Osteocyte (in vitro differentiated cells): ENCODE measurements at regions not wholly inside any gene's neighbourhood (a gene's known extent, or its start where the extent isn't known, plus 50 kb on each side); places are given as distances from the start of the nearest gene placed in this dataset.

ENCODE experiments used
- DNase-seq: peaks from one replicate; pipeline ENCODE4 v3.0.0; 2021; ENCODE audit warnings: mixed read lengths; ENCODE audit not compliant: unreplicated experiment; ENCODE audit errors: extremely low spot score
- H3K27ac Mint-ChIP-seq: one replicate; pipeline ENCODE4 v1.8.0; 2021; ENCODE audit warnings: mild to moderate bottlenecking, mixed read lengths; ENCODE audit not compliant: unreplicated experiment
- H3K27me3 Mint-ChIP-seq: one replicate; pipeline ENCODE4 v1.8.0; 2021; ENCODE audit warnings: mixed read lengths; ENCODE audit not compliant: unreplicated experiment
- H3K36me3 Mint-ChIP-seq: one replicate; pipeline ENCODE4 v1.8.0; 2021; ENCODE audit warnings: mixed read lengths; ENCODE audit not compliant: unreplicated experiment
- H3K4me1 Mint-ChIP-seq: one replicate; pipeline ENCODE4 v1.8.0; 2021; ENCODE audit warnings: mixed read lengths; ENCODE audit not compliant: unreplicated experiment
- H3K4me3 Mint-ChIP-seq: one replicate; pipeline ENCODE4 v1.8.0; 2021; ENCODE audit warnings: mild to moderate bottlenecking, moderate library complexity, mixed read lengths; ENCODE audit not compliant: unreplicated experiment
- H3K9me3 Mint-ChIP-seq: one replicate; pipeline ENCODE4 v1.8.0; 2021; ENCODE audit warnings: mixed read lengths; ENCODE audit not compliant: unreplicated experiment
- CTCF ChIP-seq: fragments of 200-600 bp; sonication (generic); IDR thresholded peaks from 2 replicates; pipeline ENCODE4 v1.5.0; 2021; ENCODE audit warnings: antibody characterized with exemption, mild to moderate bottlenecking, moderate library complexity

GRCh38 chr3:86126552-86126951, 864.4 kb downstream of the VGLL3 start:
- DNase-seq = no peak
- peaks cover 4% of the 10 kb centered on the region for H3K9me3 Mint-ChIP-seq
- no peak overlapping the region for H3K4me3 Mint-ChIP-seq
- no peaks in the 10 kb centered on the region for H3K36me3 Mint-ChIP-seq
- H3K4me1 Mint-ChIP-seq = no peaks in the 10 kb centered on the region
- no peak overlapping the region for H3K27ac Mint-ChIP-seq
- TF ChIP-seq CTCF = no peak
- H3K27me3 Mint-ChIP-seq = no peaks in the 10 kb centered on the region
